ENCODE measurements at regions not wholly inside any gene's neighbourhood (a gene's known extent, or its start where the extent isn't known, plus 50 kb on each side); places are given as distances from the start of the nearest gene placed in this dataset.

DNA sequence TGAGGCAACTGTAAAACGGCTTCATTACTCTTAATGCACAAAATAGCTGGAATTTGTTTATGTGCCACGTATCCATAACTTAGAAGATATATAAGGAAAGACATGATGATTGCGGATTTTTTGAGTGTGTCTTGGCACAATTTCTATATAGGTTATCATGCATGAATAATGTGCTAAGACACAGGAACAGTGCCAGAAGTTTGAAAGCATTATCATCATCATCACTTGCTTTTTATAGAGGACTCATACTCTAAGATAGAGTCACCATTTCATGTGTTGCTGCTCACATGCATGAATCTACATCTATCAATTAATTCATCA is 113.4 kb downstream of the ELOVL4 start:
- no peak overlapping the region for H3K4me3 ChIP-seq (ENCODE audit: control insufficient read depth in 2 of 3, extremely low read depth in 1 of 3, insufficient read depth in 2 of 3, low read depth in 1 of 3, low read length in 3 of 3)
- H3K4me1 ChIP-seq (ENCODE audit: control insufficient read depth, extremely low read depth, insufficient read depth, low read length) = no peaks in the 10 kb centered on the region
- H4K20me1 ChIP-seq (ENCODE audit: control insufficient read depth, extremely low read depth, insufficient read depth, low read length) = no peaks in the 10 kb centered on the region
- H3K79me2 ChIP-seq (ENCODE audit: control insufficient read depth, insufficient read depth, low read length) = no peaks in the 10 kb centered on the region
- no peak overlapping the region for H3K9ac ChIP-seq (ENCODE audit: control insufficient read depth, extremely low read depth, insufficient read depth, low read length)
- no peak overlapping the region for H3K4me2 ChIP-seq (ENCODE audit: control insufficient read depth, extremely low read depth, insufficient read depth, low read depth, low read length)
- no peak overlapping the region for H2AFZ ChIP-seq (ENCODE audit: control insufficient read depth, low read length)
- no peaks in the 10 kb centered on the region for H3K9me1 ChIP-seq (ENCODE audit: control insufficient read depth, extremely low read depth, insufficient read depth, low read length)
- no peaks in the 10 kb centered on the region for H3K27me3 ChIP-seq (ENCODE audit: control insufficient read depth, extremely low read depth, insufficient read depth, low read length)
- dilution Hi-C loops (cut with MboI; ENCODE audit: extremely low pct_ligation_motif_present, low sequenced_read_pairs) = no loop called here
- H3K27ac ChIP-seq (ENCODE audit: control insufficient read depth, insufficient read depth, low read length) = no peak overlapping the region
- DNase-seq (ENCODE audit: low read depth, low spot score) = no peak
- H3K36me3 ChIP-seq (ENCODE audit: control insufficient read depth in 2 of 2, extremely low read depth in 1 of 2, insufficient read depth in 2 of 2, low read length in 2 of 2) = no peaks in the 10 kb centered on the region
- no peaks in the 10 kb centered on the region for H3K9me3 ChIP-seq (ENCODE audit: control insufficient read depth, low read depth, low read length)
- FAIRE-seq = no peak
- TF ChIP-seq CTCF (optimal IDR thresholded peaks at IDR 0.05 in 1 of 3, IDR thresholded peaks at IDR 0.05 in 1 of 3, conservative IDR thresholded peaks at IDR 0.05 in 1 of 3; ENCODE audit: extremely low read depth in 1 of 3, insufficient read depth in 2 of 3, low read length in 3 of 3) = no peak
- TF ChIP-seq EZH2 (IDR thresholded peaks at IDR 0.05; ENCODE audit: low read length) = no peak

- Histone ChIP-seq H3K9me3 (ENCODE audit: control insufficient read depth, low read depth, low read length) (no peaks in the 10 kb centered on the region), H3K9me1 (ENCODE audit: control insufficient read depth, extremely low read depth, insufficient read depth, low read length) (no peaks in the 10 kb centered on the region), H2AFZ (ENCODE audit: control insufficient read depth, low read length) (no peak overlapping the region), H3K27me3 (ENCODE audit: control insufficient read depth, extremely low read depth, insufficient read depth, low read length) (no peaks in the 10 kb centered on the region), H3K4me3 (ENCODE audit: control insufficient read depth in 2 of 3, extremely low read depth in 1 of 3, insufficient read depth in 2 of 3, low read depth in 1 of 3, low read length in 3 of 3) (no peak overlapping the region), H4K20me1 (ENCODE audit: control insufficient read depth, extremely low read depth, insufficient read depth, low read length) (no peaks in the 10 kb centered on the region), H3K4me2 (ENCODE audit: control insufficient read depth, extremely low read depth, insufficient read depth, low read depth, low read length) (no peak overlapping the region), H3K36me3 (ENCODE audit: control insufficient read depth in 2 of 2, extremely low read depth in 1 of 2, insufficient read depth in 2 of 2, low read length in 2 of 2) (no peaks in the 10 kb centered on the region), H3K4me1 (ENCODE audit: control insufficient read depth, extremely low read depth, insufficient read depth, low read length) (no peaks in the 10 kb centered on the region), H3K79me2 (ENCODE audit: control insufficient read depth, insufficient read depth, low read length) (no peaks in the 10 kb centered on the region), H3K9ac (ENCODE audit: control insufficient read depth, extremely low read depth, insufficient read depth, low read length) (no peak overlapping the region), H3K27ac (ENCODE audit: control insufficient read depth, insufficient read depth, low read length) (no peak overlapping the region)
- DNase-seq (ENCODE audit: low read depth, low spot score) = no peak
- no peak for FAIRE-seq
- dilution Hi-C loops (cut with MboI; ENCODE audit: extremely low pct_ligation_motif_present, low sequenced_read_pairs) = no loop called here
- no peak for TF ChIP-seq EZH2 (IDR thresholded peaks at IDR 0.05; ENCODE audit: low read length)
- TF ChIP-seq CTCF (optimal IDR thresholded peaks at IDR 0.05 in 1 of 3, IDR thresholded peaks at IDR 0.05 in 1 of 3, conservative IDR thresholded peaks at IDR 0.05 in 1 of 3; ENCODE audit: extremely low read depth in 1 of 3, insufficient read depth in 2 of 3, low read length in 3 of 3) = no peak
These were observed 113.9 kb downstream of the ELOVL4 start for GRCh38 chr6:79833264-79833963.

Measured in keratinocyte (primary cell).